ENCODE measurements at regions not wholly inside any gene's neighbourhood (a gene's known extent, or its start where the extent isn't known, plus 50 kb on each side); places are given as distances from the start of the nearest gene placed in this dataset.

DNA sequence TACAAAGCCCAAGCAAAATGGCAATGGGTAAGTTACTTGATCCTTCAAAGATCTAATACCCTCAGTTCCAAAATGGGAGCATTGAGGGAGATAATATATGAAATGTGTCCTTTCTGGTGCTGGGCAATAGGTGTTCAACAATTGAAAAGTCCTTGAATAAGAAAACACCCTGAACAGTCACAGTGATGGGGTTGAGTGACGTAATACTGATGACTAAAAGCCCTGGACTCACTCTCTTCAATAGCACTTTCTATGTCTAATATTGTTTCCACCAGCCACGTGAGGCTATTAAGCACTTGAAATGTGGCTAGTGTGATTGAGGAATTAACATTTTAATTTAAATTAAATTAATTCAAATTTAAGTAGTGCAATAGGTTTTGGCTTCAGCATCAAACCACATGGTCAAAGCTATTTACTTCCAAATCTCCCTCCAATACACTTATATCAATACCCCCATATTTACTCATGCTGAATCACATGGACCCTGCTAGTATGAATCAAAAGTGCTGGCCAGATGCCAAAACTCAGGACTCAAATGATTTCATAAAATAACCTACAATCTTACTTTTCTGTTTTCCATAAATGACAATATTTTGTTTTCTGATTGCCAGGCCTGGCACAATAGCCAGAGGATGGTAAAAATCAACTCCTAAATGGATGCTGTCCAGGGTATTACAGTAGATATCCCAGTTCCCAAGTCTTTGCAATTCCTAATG lies 516.2 kb downstream of the HAPSTR1 start (continued):
- TF ChIP-seq, protein P1, sequence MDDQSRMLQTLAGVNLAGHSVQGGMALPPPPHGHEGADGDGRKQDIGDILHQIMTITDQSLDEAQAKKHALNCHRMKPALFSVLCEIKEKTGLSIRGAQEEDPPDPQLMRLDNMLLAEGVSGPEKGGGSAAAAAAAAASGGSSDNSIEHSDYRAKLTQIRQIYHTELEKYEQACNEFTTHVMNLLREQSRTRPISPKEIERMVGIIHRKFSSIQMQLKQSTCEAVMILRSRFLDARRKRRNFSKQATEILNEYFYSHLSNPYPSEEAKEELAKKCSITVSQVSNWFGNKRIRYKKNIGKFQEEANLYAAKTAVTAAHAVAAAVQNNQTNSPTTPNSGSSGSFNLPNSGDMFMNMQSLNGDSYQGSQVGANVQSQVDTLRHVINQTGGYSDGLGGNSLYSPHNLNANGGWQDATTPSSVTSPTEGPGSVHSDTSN (CRISPR knock-in tag; IDR thresholded peaks at IDR 0.05): no peak
- no peak for TF ChIP-seq ZBTB17 (tag by site-specific recombination; IDR thresholded peaks at IDR 0.05)
- TF ChIP-seq, protein P2, sequence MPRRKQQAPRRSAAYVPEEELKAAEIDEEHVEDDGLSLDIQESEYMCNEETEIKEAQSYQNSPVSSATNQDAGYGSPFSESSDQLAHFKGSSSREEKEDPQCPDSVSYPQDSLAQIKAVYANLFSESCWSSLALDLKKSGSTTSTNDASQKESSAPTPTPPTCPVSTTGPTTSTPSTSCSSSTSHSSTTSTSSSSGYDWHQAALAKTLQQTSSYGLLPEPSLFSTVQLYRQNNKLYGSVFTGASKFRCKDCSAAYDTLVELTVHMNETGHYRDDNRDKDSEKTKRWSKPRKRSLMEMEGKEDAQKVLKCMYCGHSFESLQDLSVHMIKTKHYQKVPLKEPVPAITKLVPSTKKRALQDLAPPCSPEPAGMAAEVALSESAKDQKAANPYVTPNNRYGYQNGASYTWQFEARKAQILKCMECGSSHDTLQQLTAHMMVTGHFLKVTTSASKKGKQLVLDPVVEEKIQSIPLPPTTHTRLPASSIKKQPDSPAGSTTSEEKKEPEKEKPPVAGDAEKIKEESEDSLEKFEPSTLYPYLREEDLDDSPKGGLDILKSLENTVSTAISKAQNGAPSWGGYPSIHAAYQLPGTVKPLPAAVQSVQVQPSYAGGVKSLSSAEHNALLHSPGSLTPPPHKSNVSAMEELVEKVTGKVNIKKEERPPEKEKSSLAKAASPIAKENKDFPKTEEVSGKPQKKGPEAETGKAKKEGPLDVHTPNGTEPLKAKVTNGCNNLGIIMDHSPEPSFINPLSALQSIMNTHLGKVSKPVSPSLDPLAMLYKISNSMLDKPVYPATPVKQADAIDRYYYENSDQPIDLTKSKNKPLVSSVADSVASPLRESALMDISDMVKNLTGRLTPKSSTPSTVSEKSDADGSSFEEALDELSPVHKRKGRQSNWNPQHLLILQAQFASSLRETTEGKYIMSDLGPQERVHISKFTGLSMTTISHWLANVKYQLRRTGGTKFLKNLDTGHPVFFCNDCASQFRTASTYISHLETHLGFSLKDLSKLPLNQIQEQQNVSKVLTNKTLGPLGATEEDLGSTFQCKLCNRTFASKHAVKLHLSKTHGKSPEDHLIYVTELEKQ (tag by site-specific recombination; IDR thresholded peaks at IDR 0.05; ENCODE audit: borderline replicate concordance): no peak
- no peak for TF ChIP-seq ZNF585B (tag by site-specific recombination; IDR thresholded peaks at IDR 0.05)
- TF ChIP-seq ZIC2 (tag by site-specific recombination; IDR thresholded peaks at IDR 0.05): no peak

DNA sequence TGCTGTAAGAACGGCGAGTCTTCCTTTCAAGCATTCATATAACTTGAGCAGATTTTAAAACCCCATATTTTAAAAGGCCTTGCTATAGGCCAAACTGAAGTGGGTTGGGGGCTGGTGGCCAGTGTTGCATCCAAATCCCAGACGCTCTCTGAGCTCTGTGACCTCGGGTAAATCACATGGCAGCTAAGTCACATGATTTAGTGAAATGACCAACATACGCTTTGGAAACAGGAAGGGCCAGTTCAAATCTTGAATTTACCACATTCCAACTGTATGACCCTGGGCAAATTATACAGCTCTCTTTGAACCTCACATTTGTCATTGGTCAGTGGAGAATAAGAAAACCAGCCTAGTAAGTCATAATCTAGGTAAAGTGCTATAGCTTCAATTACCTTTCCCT lies 519.3 kb downstream of the HAPSTR1 start:
- no peak overlapping the region for H3K4me3 ChIP-seq (ENCODE audit: low read depth, low read length)
- TF ChIP-seq ZNF426 (tag by site-specific recombination; IDR thresholded peaks at IDR 0.05) (no peak), GLIS2 (tag by site-specific recombination; IDR thresholded peaks at IDR 0.05) (no peak), ZNF677 (tag by site-specific recombination; IDR thresholded peaks at IDR 0.05) (no peak)
- CTCF ChIA-PET: interaction anchor here (0.6 to 1.6 kb wide), 4 partner anchors 20 to 352 kb away, joined by 3 to 4 read pairs (median 4); no protein-coding TSS in a partner anchor
- no peak overlapping the region for H3K27ac ChIP-seq (ENCODE audit: extremely low read depth, low read depth, low read length)
- POLR2A ChIA-PET: no interaction called here
- H3K4me1 ChIP-seq (ENCODE audit: control insufficient read depth, insufficient read depth, low read length): no peaks in the 10 kb centered on the region
- H3K9me3 ChIP-seq (ENCODE audit: control insufficient read depth, insufficient read depth, low read depth, low read length): no peaks in the 10 kb centered on the region
- no peaks in the 10 kb centered on the region for H3K36me3 ChIP-seq (ENCODE audit: control insufficient read depth in 2 of 2, insufficient read depth in 1 of 2, low read length in 2 of 2)

DNA sequence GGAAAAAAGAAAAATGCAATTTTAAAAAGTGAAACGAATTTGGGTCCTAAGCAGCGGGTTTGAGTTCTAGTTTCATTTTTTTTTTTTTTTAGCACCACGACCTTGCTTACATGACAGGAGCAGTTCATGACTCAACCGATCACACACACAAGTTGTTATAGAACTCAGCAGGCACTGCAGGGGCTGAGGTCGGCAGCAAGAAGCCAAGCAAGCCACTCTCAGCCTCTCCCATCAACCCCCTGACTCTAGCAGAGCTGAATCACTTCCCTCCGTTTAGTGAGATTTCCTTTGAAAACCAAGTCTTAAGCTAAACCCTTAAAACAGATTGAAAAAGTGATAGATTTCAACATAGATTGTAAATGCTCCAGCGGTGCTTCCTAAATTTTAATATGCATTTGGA lies 520.8 kb downstream of the HAPSTR1 start:
- Histone ChIP-seq H3K4me1 (ENCODE audit: control insufficient read depth, insufficient read depth, low read length) (no peaks in the 10 kb centered on the region), H3K4me3 (ENCODE audit: low read depth, low read length) (no peak overlapping the region), H3K36me3 (ENCODE audit: control insufficient read depth in 2 of 2, insufficient read depth in 1 of 2, low read length in 2 of 2) (no peaks in the 10 kb centered on the region), H3K9me3 (ENCODE audit: control insufficient read depth, insufficient read depth, low read depth, low read length) (no peaks in the 10 kb centered on the region), H3K27ac (ENCODE audit: extremely low read depth, low read depth, low read length) (no peak overlapping the region)
- ChIA-PET POLR2A (no interaction called here), CTCF (no interaction called here)
- TF ChIP-seq ZNF248 (tag by site-specific recombination; IDR thresholded peaks at IDR 0.05) (no peak), ZNF555 (tag by site-specific recombination; conservative IDR thresholded peaks at IDR 0.05) (no peak), ZNF610 (tag by site-specific recombination; IDR thresholded peaks at IDR 0.05; ENCODE audit: borderline replicate concordance) (no peak), ZNF112 (tag by site-specific recombination; IDR thresholded peaks at IDR 0.05) (no peak), ZFP69B (tag by site-specific recombination; IDR thresholded peaks at IDR 0.05) (no peak), ZNF837 (tag by site-specific recombination; IDR thresholded peaks at IDR 0.05) (no peak), ZNF221 (tag by site-specific recombination; IDR thresholded peaks at IDR 0.05; ENCODE audit: borderline replicate concordance) (no peak), ZNF404 (tag by site-specific recombination; IDR thresholded peaks at IDR 0.05) (no peak), ZSCAN16 (tag by site-specific recombination; IDR thresholded peaks at IDR 0.05) (no peak), ZNF19 (tag by site-specific recombination; IDR thresholded peaks at IDR 0.05; ENCODE audit: low read depth) (no peak), OSR2 (tag by site-specific recombination; IDR thresholded peaks at IDR 0.05) (no peak), ZBTB21 (tag by site-specific recombination; IDR thresholded peaks at IDR 0.05) (no peak), ZBTB48 (tag by site-specific recombination; IDR thresholded peaks at IDR 0.05) (no peak), ZNF274 (IDR thresholded peaks at IDR 0.05; ENCODE audit: low read length) (no peak), ZNF274 (tag by site-specific recombination; IDR thresholded peaks at IDR 0.05; ENCODE audit: borderline replicate concordance) (no peak), ZNF157 (tag by site-specific recombination; IDR thresholded peaks at IDR 0.05) (no peak)
- TF ChIP-seq, protein P3, sequence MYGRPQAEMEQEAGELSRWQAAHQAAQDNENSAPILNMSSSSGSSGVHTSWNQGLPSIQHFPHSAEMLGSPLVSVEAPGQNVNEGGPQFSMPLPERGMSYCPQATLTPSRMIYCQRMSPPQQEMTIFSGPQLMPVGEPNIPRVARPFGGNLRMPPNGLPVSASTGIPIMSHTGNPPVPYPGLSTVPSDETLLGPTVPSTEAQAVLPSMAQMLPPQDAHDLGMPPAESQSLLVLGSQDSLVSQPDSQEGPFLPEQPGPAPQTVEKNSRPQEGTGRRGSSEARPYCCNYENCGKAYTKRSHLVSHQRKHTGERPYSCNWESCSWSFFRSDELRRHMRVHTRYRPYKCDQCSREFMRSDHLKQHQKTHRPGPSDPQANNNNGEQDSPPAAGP (tag by site-specific recombination; IDR thresholded peaks at IDR 0.05): no peak
- TF ChIP-seq, protein P4, sequence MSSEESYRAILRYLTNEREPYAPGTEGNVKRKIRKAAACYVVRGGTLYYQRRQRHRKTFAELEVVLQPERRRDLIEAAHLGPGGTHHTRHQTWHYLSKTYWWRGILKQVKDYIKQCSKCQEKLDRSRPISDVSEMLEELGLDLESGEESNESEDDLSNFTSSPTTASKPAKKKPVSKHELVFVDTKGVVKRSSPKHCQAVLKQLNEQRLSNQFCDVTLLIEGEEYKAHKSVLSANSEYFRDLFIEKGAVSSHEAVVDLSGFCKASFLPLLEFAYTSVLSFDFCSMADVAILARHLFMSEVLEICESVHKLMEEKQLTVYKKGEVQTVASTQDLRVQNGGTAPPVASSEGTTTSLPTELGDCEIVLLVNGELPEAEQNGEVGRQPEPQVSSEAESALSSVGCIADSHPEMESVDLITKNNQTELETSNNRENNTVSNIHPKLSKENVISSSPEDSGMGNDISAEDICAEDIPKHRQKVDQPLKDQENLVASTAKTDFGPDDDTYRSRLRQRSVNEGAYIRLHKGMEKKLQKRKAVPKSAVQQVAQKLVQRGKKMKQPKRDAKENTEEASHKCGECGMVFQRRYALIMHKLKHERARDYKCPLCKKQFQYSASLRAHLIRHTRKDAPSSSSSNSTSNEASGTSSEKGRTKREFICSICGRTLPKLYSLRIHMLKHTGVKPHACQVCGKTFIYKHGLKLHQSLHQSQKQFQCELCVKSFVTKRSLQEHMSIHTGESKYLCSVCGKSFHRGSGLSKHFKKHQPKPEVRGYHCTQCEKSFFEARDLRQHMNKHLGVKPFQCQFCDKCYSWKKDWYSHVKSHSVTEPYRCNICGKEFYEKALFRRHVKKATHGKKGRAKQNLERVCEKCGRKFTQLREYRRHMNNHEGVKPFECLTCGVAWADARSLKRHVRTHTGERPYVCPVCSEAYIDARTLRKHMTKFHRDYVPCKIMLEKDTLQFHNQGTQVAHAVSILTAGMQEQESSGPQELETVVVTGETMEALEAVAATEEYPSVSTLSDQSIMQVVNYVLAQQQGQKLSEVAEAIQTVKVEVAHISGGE (tag by site-specific recombination; conservative IDR thresholded peaks at IDR 0.05; ENCODE audit: low read depth): no peak
